C4-2B (cell line): ENCODE measurements at regions not wholly inside any gene's neighbourhood (a gene's known extent, or its start where the extent isn't known, plus 50 kb on each side); places are given as distances from the start of the nearest gene placed in this dataset.
"Not testable (repeated sequence)": the region's sequence is repeated elsewhere in the genome, so short reads cannot be mapped to it uniquely, and the experiment has no call there.

Experiments
- H3K27ac ChIP-seq: fragments of 450-650 bp; 2 replicates; pipeline ENCODE4 v1.5.1; 2017
- CTCF ChIP-seq: fragments of 450-650 bp; conservative IDR thresholded peaks from 2 replicates; pipeline ENCODE4 v1.5.1; 2017; ENCODE audit warnings: mild to moderate bottlenecking
- ZFX ChIP-seq: fragments of 450-650 bp; IDR thresholded peaks from 2 replicates; pipeline ENCODE4 v1.6.1; 2017

GRCh38 chr5:174953871-174954270, 229.5 kb downstream of the MSX2 start:
- H3K27ac ChIP-seq = no peak overlapping the region
- TF ChIP-seq CTCF (no peak), ZFX (no peak)

GRCh38 chr5:174951151-174951780, 226.9 kb downstream of the MSX2 start:
- TF ChIP-seq CTCF (peak; percentile 86), ZFX (no peak)
- no peak overlapping the region for H3K27ac ChIP-seq

GRCh38 chr5:174947548-174947947, 223.2 kb downstream of the MSX2 start:
- TF ChIP-seq ZFX = no peak
- TF ChIP-seq CTCF = no peak
- H3K27ac ChIP-seq = no peak overlapping the region

GRCh38 chr5:174945853-174946252, 221.5 kb downstream of the MSX2 start:
- TF ChIP-seq CTCF = no peak
- TF ChIP-seq ZFX = no peak
- no peak overlapping the region for H3K27ac ChIP-seq

GRCh38 chr5:174943785-174944184, 219.4 kb downstream of the MSX2 start:
- no peak overlapping the region for H3K27ac ChIP-seq
- no peak for TF ChIP-seq CTCF
- no peak for TF ChIP-seq ZFX

GRCh38 chr5:174943002-174943401, 218.6 kb downstream of the MSX2 start:
- not testable (repeated sequence) for H3K27ac ChIP-seq

- no peak overlapping the region for H3K27ac ChIP-seq
- TF ChIP-seq CTCF = no peak
- TF ChIP-seq ZFX = no peak
These were observed 213.1 kb downstream of the MSX2 start for GRCh38 chr5:174937201-174938123.
